K562 (cell line): ENCODE measurements at regions not wholly inside any gene's neighbourhood (a gene's known extent, or its start where the extent isn't known, plus 50 kb on each side); places are given as distances from the start of the nearest gene placed in this dataset.

Experiments used
- CBFA2T2 ChIP-seq: fragments of 450-650 bp; conservative IDR thresholded peaks from 2 replicates; pipeline ENCODE4 v1.6.1; 2017; ENCODE audit warnings: mild to moderate bottlenecking
- TF ChIP-seq, protein P1 (sequence below), 2 experiments: fragments of 200-800 bp in 1 of 2; sonication (Bioruptor generic) in 1 of 2; sonication (generic) in 1 of 2; formaldehyde crosslinking in 1 of 2; IDR thresholded peaks in 1 of 2; conservative IDR thresholded peaks in 1 of 2; 2 replicates each; pipeline versions ENCODE4 v1.5.0 to v1.6.1; 2016 to 2020; ENCODE audit warnings: missing compliant biosample characterization in 1 of 2, missing genetic modification characterization in 1 of 2, missing genetic modification reagents in 1 of 2
- TF ChIP-seq, protein P2 (sequence below): fragments of 250-450 bp; sonication (Bioruptor Pico); IDR thresholded peaks from 2 replicates; pipeline ENCODE4 v1.8.0; 2021; ENCODE audit warnings: moderate library complexity, mild to moderate bottlenecking, inconsistent platforms

DNA sequence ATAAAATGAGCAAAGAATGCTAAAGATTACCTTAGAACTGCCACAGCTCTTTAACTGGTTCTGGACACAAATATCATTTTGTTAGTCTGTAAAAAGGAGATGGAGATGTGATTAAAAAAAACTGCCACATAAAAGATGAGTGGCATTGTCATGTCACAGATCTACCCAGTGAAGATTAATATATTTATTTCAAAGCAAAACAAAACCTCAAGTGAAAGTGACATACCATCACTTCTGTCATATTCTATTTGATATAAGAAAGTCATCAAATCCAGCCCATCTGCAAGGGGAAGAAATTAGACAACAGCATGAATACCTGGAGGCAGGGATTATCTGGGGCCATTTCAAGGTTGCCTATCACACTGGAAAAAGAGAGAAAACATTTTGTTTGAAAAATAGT is 417.6 kb upstream of the LRRTM4 start:
- TF ChIP-seq, protein P1, sequence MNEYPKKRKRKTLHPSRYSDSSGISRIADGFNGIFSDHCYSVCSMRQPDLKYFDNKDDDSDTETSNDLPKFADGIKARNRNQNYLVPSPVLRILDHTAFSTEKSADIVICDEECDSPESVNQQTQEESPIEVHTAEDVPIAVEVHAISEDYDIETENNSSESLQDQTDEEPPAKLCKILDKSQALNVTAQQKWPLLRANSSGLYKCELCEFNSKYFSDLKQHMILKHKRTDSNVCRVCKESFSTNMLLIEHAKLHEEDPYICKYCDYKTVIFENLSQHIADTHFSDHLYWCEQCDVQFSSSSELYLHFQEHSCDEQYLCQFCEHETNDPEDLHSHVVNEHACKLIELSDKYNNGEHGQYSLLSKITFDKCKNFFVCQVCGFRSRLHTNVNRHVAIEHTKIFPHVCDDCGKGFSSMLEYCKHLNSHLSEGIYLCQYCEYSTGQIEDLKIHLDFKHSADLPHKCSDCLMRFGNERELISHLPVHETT (CRISPR knock-in tag; conservative IDR thresholded peaks at IDR 0.05 in 1 of 2, IDR thresholded peaks at IDR 0.05 in 1 of 2) = no peak
- TF ChIP-seq, protein P2, sequence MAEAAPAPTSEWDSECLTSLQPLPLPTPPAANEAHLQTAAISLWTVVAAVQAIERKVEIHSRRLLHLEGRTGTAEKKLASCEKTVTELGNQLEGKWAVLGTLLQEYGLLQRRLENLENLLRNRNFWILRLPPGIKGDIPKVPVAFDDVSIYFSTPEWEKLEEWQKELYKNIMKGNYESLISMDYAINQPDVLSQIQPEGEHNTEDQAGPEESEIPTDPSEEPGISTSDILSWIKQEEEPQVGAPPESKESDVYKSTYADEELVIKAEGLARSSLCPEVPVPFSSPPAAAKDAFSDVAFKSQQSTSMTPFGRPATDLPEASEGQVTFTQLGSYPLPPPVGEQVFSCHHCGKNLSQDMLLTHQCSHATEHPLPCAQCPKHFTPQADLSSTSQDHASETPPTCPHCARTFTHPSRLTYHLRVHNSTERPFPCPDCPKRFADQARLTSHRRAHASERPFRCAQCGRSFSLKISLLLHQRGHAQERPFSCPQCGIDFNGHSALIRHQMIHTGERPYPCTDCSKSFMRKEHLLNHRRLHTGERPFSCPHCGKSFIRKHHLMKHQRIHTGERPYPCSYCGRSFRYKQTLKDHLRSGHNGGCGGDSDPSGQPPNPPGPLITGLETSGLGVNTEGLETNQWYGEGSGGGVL (CRISPR knock-in tag) = no peak
- no peak for TF ChIP-seq CBFA2T2
